GM18505 (cell line): ENCODE measurements at regions not wholly inside any gene's neighbourhood (a gene's known extent, or its start where the extent isn't known, plus 50 kb on each side); places are given as distances from the start of the nearest gene placed in this dataset.

Experiments
- ATAC-seq: cut with Tn5 transposase; IDR thresholded peaks from one replicate; pipeline ENCODE4 v1.9.1; 2021; ENCODE audit not compliant: unreplicated experiment
- POLR2A ChIP-seq: IDR thresholded peaks from 4 replicates; pipeline ENCODE4 v1.6.1; 2011; ENCODE audit warnings: borderline replicate concordance; ENCODE audit not compliant: insufficient read depth, insufficient read length; ENCODE audit errors: extremely low read depth

DNA sequence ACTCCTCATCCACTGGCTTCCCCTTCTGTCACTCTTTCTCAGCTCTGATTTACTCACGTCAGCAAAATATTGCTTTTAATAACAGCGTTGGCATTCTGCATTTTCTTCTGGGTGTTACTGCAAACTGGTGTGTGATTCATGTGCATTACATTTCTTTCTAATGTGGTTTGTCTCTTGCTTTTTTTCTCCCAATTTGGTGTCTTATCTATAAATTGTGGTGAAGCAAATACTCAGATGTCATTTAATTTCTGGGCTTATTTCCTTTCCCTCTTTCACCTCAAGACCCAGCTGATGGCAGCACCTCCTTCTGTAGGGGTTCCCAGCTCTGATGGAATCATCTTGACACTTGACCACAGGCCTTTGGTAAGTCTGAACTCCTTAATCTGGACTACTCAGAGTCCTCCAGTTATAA is 180.7 kb upstream of the ZNF618 start:
- no peak for ATAC-seq
- no peak for TF ChIP-seq POLR2A

DNA sequence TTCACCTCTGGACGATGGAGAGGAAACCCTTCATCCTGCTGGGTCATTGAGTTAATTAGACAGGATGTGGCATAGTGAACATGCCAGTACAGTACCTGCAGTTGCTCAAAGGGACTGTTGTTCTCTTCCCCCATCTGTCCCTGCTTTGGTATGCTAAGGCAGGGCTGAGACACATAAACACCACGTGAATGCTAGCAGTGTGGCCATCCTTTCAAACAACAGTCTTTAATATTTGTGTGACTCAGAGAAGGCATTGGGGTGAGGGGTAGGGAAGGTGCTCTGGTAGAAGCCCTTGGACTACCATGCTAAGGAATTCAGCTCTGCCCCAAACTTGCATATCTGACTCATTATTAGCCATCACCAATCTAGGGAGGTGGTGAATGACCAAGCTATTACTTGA is 180.2 kb upstream of the ZNF618 start:
- TF ChIP-seq POLR2A, result no peak
- no peak for ATAC-seq

DNA sequence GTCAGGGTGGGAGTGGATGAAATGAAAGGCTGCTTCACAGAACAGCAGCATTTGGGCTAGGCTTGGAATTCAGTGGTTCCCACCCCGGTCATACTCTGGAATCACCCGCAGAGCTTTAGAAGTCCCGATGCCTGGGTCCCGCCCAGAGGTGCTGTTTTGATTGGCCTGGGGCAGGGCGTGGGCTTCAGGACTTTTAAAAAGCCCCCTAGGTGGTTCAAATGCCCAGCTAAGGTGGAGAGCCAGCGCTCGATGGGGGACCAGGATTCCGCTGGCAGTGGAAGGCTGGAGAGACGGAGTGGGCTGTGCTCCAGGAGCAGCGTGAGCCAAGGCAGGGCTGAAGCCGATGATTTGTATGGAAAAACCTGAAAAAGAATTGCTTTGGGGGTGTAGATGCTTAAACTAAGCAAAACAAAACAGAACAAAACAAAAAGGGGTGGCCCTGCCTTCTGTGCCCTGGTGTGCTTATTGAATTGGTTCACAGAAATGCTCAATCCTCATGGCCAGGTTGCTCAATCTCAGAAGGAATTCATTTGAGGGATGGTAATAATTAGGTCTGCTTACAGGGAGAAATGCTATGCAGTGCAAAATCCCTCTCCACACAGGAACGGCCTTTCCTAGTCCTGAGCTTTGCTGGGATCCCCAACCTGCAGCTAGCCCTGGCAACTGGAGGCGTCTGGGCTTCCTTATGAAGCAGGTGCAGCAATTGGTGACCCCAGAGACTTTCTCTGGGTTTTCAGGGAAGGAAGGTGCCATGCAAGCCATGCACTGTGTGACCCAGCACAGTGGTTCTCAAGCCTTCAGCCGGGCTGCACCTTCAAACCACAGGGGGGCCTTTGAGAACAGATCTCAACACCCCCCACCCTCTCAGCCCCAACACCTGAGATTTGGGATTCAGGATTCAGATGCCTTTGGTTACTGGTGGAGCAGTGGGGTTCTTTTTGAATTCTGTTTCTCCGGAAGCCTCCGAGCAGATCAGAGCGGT is 174.0 kb upstream of the ZNF618 start:
- no peak for ATAC-seq
- no peak for TF ChIP-seq POLR2A

DNA sequence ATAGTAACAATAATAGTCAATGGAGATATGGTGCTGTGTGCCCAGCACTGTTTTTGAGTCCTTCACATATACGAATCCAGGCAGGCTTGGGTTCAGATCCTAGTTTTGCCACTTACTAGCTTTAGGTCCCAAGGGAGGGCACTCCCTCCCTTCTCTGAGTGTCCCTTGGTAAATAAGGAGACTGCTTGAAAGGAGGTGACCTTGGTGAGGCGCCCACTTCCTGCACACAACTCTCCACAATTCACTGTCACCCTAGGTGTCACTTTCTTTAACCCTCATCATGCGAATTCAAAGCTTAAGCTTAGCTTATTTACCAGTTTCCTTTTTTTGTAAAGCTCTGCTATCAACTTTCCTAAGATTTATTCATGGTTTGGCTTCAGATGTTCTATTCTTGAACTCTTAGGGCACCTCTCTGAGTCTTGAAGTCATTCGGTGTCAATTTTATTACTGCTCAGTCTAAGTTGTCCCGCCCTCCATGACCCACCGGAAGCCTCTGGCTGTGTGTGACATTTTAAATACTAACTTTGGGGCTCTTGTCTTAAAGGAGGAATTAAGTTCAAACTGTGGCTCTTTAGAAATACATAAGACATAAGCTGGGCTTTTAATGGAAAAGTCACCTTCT is 170.7 kb upstream of the ZNF618 start:
- no peak for TF ChIP-seq POLR2A

DNA sequence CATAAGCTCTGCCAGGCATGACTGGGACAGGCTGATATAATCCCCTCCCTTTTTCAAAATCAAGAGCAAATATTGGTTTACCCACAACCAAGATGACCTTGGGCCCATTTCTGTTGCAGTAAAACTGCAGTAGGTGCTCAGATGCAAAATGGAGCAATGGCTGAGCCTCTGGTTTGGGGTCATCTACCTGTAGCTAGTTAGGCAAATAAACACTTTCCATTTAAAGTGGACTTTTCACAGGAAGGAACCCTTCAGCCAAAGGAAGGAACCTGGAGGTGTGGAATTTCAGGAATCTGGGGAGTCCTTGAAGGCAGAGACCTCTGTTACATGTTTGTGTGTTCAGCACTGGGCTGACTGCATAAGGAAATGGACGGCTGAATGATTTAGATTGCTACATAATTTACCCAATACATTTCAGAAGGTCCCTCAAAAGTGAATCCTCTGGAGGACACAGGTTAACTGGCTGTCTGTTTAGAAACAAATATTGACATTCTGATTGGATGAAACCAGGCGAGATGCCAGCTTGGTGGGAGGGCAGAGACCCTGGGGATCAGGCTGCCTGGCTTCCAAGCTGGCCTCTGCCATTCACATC is 170.1 kb upstream of the ZNF618 start:
- TF ChIP-seq POLR2A, result no peak
- no peak for ATAC-seq

More for the DNA sequence above, 170.7 kb upstream of the ZNF618 start:
- no peak for ATAC-seq

DNA sequence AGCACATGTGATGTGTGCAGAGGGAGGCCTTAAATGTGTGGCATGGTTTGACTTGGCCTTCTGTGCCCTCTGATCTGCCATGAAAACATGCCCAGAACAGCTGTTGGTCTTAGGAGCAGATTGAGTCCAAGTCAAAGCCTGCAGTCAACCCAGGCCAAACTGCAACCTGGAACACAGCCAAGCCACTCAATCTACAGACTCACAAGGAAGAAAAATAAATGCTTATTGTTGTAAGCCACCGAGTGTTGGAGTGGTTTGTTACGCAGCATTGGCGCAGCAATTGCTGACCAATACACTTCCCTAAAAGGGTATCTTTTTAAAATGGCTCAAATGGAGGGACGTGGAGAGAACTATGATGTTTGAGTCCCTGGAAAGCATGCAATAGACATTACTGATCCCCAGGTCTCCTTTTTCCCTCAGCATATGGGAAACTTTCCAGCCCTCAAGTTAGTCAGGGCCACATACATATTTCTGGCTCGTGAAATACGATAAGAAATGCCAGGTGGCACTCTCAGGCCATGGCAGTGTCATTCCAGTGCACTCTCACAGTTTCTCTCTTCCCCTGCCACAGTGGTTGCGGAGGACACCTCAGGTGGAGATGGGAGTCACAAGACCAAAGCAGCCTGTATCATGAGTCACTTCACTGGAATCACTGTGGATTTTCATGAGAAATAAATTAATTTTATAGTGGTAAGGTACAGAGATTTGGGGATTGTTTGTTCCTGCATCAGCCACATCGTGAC is 168.0 kb upstream of the ZNF618 start:
- no peak for TF ChIP-seq POLR2A
- no peak for ATAC-seq

DNA sequence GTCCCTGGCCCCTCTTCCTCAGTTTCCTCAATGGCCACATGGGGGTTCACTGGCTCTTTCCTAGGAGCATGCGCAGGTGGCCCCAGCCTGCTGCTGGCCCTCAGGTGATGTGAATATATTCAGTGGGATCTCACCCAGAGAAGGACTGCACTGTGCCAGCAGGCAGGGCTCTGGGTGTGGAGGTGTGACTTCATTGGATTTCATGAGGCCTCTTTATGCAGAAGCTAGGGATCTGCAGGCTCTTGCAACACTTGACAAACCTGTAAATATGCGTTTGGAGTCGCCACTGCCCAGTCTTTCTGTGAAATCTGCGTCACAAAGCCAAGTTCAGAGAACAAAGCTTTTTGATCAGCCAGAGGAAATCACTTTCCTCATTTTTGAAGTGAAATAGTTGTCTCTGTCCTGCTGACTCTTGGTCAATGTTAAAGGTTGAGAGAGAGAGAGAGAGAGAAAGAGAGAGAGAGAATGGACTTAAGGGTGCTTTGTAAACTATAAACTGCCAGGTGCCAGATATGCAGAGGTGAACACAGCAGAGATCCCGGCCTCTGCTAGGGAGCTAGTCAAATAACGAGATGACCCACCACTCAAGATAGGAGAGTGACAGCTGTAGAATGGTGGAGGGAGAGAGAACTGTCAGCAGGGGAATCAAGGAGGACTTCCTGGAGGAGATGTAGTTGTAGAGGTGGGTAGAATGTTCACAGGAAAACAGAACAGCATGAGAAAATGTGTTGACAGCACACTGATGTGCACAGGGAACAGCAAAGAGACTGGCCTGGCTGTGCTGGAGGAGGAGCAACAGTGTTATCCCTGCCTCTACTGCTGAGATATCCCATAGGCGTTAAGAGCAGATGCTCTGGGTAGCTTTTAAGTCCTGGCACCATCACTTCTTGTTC is 167.0 kb upstream of the ZNF618 start:
- no peak for TF ChIP-seq POLR2A
- ATAC-seq, result no peak

DNA sequence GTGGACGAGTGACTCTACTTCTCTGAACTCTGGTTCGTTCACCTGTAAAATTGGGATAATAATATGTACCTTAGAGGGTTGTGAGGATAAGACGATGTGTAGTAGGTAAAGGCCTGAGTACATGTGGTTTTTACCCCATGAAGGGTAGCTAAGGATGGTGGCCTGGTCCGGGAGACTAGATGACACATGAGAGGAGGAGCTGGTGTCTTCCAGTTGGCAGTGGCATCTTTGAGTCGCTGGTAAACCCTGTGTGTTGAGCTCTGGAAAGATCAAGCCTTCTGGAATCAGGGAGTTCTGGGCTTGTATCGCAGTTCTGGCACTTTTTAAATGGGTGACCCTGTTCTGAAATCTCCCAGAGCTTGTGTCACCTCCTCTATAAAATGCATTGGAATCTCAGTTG is 166.4 kb upstream of the ZNF618 start:
- TF ChIP-seq POLR2A, result no peak
- ATAC-seq, result no peak

DNA sequence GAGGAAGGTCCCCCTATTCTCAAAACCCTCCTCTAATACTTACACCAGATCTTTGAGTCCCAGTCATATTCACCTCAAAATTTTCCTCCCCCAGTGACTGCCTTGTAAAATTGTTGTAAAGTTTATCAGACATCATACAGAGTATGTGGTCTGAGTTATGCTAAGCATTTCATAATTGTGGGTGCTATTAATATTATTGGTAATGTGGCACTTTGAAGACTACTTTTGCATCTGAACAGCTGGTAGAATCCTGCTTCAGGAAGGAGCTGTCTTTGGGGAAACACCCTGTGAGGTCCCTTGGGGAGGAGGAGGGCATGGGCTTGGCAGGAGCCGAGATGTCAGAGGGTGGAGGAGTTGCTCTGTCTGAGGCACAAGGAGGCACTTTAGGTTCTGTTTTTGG is 164.9 kb upstream of the ZNF618 start:
- no peak for ATAC-seq
- TF ChIP-seq POLR2A, result no peak

DNA sequence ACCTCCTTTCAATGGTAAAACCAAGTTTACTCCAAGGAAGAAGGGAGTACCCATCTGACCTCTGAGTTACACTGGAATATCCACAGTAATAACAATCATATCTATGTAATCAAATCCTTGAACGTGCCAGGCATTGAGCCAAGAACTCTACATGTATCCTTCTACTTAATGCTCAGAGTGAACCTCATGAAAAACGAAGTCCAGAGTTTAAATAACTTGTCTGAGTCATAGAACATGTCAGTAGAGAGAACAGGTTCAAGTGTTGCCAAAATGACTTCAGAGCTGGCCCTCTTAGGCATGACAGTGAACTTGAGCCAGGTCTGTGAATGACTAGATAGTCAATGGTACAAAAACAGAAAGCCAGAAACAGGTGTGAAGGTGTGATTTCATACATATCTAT is 164.1 kb upstream of the ZNF618 start:
- no peak for ATAC-seq
- no peak for TF ChIP-seq POLR2A

DNA sequence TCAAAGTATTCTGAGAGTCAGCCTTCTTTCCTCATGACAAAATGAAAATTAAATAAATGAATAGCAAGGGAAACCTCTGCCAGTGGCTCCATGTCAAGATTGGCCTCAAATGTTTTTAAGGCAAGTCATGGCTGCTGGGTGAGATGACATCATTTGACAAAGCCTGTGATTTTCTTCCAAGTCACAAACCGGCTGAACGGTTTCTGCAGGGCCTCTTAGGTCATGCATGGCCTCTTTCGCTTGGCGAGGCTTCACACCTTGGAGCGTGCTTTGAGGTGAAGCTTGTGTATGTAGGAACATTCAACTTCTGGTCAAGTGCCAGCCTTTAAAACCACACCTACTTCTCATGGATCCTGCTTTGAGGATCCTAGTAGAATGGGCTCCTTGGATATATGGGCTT is 161.0 kb upstream of the ZNF618 start:
- ATAC-seq, result no peak
- TF ChIP-seq POLR2A, result no peak

DNA sequence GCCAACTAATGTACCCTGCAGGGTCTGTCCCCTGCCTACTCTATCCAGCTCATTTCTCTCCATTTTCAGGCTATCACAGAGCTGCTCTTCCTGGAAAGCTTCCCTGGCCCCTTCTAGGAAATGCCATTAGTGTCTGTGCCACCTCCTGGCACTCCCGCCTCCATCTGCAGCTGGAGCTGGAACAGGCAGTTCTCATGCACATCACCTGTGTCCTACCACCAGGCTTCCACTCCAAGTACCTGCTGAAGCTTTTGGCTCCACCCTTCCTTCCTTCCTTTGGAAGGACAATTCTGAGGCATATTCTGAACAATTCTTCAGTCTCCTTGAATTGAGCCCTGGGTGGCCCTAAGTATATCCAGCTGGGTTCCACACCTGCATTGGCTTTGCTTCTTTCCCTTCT is 156.2 kb upstream of the ZNF618 start:
- no peak for TF ChIP-seq POLR2A

More for the DNA sequence above, 156.2 kb upstream of the ZNF618 start:
- no peak for ATAC-seq
